ENCODE measurements at regions not wholly inside any gene's neighbourhood (a gene's known extent, or its start where the extent isn't known, plus 50 kb on each side); places are given as distances from the start of the nearest gene placed in this dataset.

DNA sequence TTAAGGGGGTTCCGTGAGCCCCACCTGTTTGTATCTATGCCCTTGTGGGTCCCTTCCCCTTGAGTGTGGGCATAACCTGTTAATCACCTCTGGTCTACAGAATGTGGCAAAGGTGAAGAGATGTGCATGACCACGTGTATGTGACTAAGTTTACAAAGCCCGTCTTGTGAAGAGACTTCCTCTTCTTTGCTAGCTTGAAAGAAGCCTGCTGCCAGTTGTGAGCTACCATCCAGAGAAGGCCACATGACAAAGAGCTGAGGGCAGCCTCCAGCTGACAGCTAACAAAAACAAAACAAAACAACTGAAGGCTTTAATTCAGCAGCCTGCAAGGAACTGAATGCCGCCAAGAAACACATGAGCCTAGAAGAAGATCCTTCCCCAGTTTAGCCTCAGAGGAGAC, 112.0 kb downstream of the AXIN2 start:
- FAIRE-seq (no peak), DNase-seq (no peak)
- intact Hi-C loops (cut with DNase I): no loop called here
- Histone ChIP-seq H3K4me3 (ENCODE audit: low read length in 3 of 3) (no peak overlapping the region), H3K27ac (ENCODE audit: low read depth in 2 of 2, low read length in 2 of 2) (no peak overlapping the region), H3K4me1 (ENCODE audit: control insufficient read depth in 2 of 3, insufficient read depth in 2 of 3, low read depth in 1 of 3, low read length in 3 of 3) (no peaks in the 10 kb centered on the region), H3K27me3 (ENCODE audit: control insufficient read depth, insufficient read depth, low read length) (no peaks in the 10 kb centered on the region), H3K36me3 (ENCODE audit: control insufficient read depth in 2 of 3, insufficient read depth in 3 of 3, low read length in 3 of 3) (no peaks in the 10 kb centered on the region), H3K9me3 (ENCODE audit: control insufficient read depth in 2 of 3, insufficient read depth in 1 of 3, low read length in 3 of 3) (no peaks in the 10 kb centered on the region), H3K9ac (ENCODE audit: low read length in 3 of 3) (no peak overlapping the region)
- TF ChIP-seq CTCF (IDR thresholded peaks at IDR 0.05; ENCODE audit: borderline replicate concordance, extremely low read depth, insufficient read depth): no peak

GRCh38 chr17:65447823-65448222, 113.6 kb downstream of the AXIN2 start:
- FAIRE-seq (no peak), DNase-seq (no peak)
- intact Hi-C loops (cut with DNase I): no loop called here
- no peak overlapping the region for H3K27ac ChIP-seq (ENCODE audit: low read depth in 2 of 2, low read length in 2 of 2)
- no peaks in the 10 kb centered on the region for H3K9me3 ChIP-seq (ENCODE audit: control insufficient read depth in 2 of 3, insufficient read depth in 1 of 3, low read length in 3 of 3)
- no peaks in the 10 kb centered on the region for H3K27me3 ChIP-seq (ENCODE audit: control insufficient read depth, insufficient read depth, low read length)
- no peak overlapping the region for H3K4me3 ChIP-seq (ENCODE audit: low read length in 3 of 3)
- H3K9ac ChIP-seq (ENCODE audit: low read length in 3 of 3): no peak overlapping the region
- no peaks in the 10 kb centered on the region for H3K4me1 ChIP-seq (ENCODE audit: control insufficient read depth in 2 of 3, insufficient read depth in 2 of 3, low read depth in 1 of 3, low read length in 3 of 3)
- no peaks in the 10 kb centered on the region for H3K36me3 ChIP-seq (ENCODE audit: control insufficient read depth in 2 of 3, insufficient read depth in 3 of 3, low read length in 3 of 3)
- TF ChIP-seq CTCF (IDR thresholded peaks at IDR 0.05; ENCODE audit: borderline replicate concordance, extremely low read depth, insufficient read depth): no peak

GRCh38 chr17:65446838-65447526, 114.5 kb downstream of the AXIN2 start:
- FAIRE-seq: no peak
- no peak overlapping the region for H3K27ac ChIP-seq (ENCODE audit: low read depth in 2 of 2, low read length in 2 of 2)
- no peaks in the 10 kb centered on the region for H3K27me3 ChIP-seq (ENCODE audit: control insufficient read depth, insufficient read depth, low read length)
- DNase-seq: no peak
- no peaks in the 10 kb centered on the region for H3K36me3 ChIP-seq (ENCODE audit: control insufficient read depth in 2 of 3, insufficient read depth in 3 of 3, low read length in 3 of 3)
- no peak for TF ChIP-seq CTCF (IDR thresholded peaks at IDR 0.05; ENCODE audit: borderline replicate concordance, extremely low read depth, insufficient read depth)
- H3K9ac ChIP-seq (ENCODE audit: low read length in 3 of 3): no peak overlapping the region
- no peak overlapping the region for H3K4me3 ChIP-seq (ENCODE audit: low read length in 3 of 3)
- no peaks in the 10 kb centered on the region for H3K9me3 ChIP-seq (ENCODE audit: control insufficient read depth in 2 of 3, insufficient read depth in 1 of 3, low read length in 3 of 3)
- H3K4me1 ChIP-seq (ENCODE audit: control insufficient read depth in 2 of 3, insufficient read depth in 2 of 3, low read depth in 1 of 3, low read length in 3 of 3): no peaks in the 10 kb centered on the region
- intact Hi-C loops (cut with DNase I): no loop called here

- intact Hi-C loops (cut with DNase I): no loop called here
- no peaks in the 10 kb centered on the region for H3K4me1 ChIP-seq (ENCODE audit: control insufficient read depth in 2 of 3, insufficient read depth in 2 of 3, low read depth in 1 of 3, low read length in 3 of 3)
- no peak overlapping the region for H3K27ac ChIP-seq (ENCODE audit: low read depth in 2 of 2, low read length in 2 of 2)
- no peaks in the 10 kb centered on the region for H3K36me3 ChIP-seq (ENCODE audit: control insufficient read depth in 2 of 3, insufficient read depth in 3 of 3, low read length in 3 of 3)
- DNase-seq: no peak
- TF ChIP-seq CTCF (IDR thresholded peaks at IDR 0.05; ENCODE audit: borderline replicate concordance, extremely low read depth, insufficient read depth): no peak
- no peak overlapping the region for H3K4me3 ChIP-seq (ENCODE audit: low read length in 3 of 3)
- FAIRE-seq: no peak
- H3K9me3 ChIP-seq (ENCODE audit: control insufficient read depth in 2 of 3, insufficient read depth in 1 of 3, low read length in 3 of 3): no peaks in the 10 kb centered on the region
- no peaks in the 10 kb centered on the region for H3K27me3 ChIP-seq (ENCODE audit: control insufficient read depth, insufficient read depth, low read length)
- H3K9ac ChIP-seq (ENCODE audit: low read length in 3 of 3): no peak overlapping the region
Measured at GRCh38 chr17:65446043-65446442, 115.4 kb downstream of the AXIN2 start.
